ENCODE measurements at regions not wholly inside any gene's neighbourhood (a gene's known extent, or its start where the extent isn't known, plus 50 kb on each side); places are given as distances from the start of the nearest gene placed in this dataset.

DNA sequence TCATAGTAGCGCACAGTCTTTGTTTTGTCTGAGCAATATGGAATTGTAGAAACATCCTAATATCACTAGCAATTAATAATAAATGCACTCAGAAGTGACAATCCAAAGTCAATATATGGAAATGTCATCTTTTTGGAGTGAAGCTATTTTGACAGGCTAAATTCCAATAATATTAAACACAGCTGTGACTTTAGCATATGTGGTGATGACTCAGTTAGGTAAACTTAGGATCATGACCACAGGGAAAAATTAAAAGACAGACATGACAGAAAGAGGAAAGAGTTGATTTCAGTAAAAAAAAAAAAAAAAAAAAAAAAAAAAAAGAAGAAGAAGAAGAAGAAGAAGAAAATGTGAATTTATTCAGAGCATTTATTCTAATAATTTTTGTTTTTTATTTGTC is 1165.7 kb downstream of the NLGN4Y start:
- no peak for DNase-seq

DNA sequence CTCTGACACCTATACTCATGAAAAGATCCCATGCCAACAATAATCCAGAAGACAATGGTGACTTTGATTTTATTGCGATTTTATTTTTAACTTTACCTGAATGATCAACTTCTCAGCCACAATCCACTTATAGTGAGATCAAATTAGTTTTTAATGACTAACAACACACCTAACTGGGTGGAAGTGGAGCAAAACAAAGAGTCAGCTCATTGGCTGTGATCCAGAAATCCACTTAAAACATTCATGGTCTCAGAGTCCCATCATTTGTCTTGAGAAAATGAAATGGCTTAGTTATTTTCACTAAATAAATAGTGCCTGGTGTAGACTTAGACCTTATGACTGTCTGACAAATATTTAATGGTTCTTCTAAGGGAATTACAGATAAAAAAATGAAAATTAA is 1177.8 kb downstream of the NLGN4Y start:
- DNase-seq: no peak

DNA sequence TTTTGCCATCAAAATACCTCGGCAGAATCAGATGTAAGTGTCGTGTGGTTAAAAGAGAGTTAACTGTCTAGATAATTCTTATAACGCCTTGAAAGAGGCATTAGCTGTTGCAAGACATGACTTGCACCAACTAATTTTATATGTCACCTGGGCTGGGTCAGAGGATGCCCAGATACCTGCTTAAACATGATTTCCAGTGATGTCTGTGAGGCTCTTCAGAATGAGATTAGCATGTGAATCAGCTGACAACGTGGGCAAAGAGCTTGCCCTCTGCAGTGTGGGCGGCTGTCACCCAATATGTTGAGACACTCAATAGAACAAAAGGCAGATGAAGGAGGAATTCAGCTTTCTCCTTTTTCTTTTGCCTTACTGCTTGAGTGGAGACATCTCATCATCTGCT is 1180.6 kb downstream of the NLGN4Y start:
- DNase-seq: no peak

DNA sequence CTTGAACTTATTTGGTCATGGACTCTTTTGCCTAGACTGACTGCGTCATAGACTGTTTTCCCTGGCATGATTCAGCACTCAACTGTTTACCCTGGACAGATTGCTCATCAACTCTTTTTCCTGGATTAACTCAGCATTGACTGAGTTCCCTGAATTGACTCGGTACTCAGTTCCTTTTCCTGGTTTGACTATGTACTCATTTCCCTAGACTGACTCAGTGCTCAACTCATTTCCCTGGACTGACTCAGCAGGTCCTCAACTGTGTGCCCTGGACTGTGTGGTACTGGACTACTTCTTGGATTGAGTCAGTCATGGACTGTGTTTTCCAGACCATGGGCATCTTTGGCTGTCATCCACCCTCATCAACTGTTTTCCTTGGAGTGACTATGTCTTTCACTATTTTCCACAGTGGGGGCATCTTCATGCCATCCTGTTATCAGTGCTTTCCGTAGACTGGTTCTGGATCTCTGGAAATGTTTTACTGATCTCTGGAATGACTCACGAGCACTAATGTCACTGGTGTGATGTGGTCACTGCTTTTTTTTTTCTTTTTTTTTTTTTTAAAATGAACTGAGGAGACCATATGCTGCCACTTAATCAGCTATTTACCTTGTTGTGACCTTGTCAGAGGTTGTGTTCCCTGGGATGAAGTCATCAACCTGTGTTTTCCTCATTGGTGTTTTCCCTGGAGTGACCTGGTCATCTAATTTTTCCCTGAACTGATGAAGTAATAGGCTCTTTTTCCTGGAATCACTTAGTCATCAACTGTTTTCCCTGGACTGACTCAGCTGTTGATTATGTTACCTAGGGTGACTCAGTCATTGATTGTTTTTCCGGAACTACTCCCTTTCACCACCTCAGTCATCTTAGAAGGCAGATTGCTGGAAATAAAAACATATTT is 1225.5 kb downstream of the NLGN4Y start:
- DNase-seq: no peak

DNA sequence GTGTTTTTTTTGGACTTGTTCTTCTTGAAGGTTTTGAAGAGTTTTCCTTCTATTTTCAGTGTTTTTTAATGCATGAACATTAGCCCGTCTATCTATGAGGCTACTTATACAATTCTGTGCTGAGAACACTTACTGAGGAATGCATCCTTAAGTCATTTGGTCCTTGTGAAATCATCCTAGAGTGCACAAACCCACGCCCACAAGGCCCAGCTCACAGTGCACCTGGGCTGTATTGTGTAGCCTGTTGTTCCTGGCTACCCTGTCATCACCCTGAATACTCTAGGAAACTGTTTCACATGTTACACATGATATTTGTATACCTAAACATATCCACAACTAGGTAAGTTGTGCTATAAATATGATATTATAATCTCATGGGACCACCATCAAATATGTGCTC is 1226.7 kb downstream of the NLGN4Y start:
- DNase-seq: no peak

DNA sequence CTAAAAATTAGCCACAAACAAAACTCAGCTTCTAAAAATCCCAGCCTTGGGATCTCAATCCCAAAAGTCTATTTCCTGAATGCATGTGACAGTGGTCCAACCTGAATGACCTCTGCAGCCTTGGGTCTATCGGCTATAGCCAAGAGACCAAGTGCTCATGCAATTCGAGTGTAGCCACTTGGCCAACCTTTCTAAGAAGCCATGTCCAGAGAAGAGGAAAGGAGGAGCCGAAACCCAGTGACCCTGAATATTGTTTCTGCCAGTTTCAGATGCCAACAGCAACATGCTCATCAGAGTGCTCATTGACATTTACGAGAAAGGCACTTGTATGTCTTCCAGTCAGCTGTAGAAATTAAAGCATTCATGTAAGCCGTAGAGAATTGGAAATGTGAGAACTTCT is 1231.9 kb downstream of the NLGN4Y start:
- DNase-seq: no peak

DNA sequence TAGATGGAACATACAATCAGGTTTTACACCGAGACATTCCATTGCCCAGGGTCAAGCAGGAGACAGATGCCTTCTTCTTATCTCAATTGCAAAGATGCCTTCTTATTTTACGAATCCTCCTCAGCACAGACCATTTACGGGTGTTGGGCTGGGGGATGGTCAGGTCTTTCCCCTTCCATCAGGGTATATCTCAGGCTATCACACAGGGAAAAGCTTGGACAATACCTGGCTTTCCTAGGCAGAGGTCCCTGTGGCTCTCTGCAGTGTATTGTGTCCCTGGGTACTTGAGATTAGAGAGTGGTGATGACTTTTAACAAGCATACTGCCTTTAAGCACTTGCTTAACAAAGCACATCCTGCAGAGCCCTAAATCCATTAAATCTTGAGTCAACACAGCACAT is 1249.2 kb downstream of the NLGN4Y start:
- DNase-seq: no peak

DNA sequence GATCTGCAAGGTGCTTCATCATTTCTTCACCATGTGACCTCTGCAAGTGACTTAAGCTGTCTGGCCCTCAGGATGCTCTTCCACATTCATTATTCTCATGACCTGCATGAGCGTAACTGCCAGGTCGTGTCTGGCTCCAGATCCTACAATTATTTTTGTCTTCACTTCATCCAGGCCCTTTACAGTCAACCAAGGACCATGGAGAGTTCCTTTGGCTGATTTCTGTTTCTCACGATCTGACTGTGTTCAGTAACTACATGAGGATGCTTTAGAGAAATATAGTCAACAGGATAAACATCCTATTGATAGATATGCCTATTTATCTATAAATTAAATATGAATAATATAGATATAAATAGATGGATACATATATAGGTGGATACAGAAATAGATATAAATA is 1251.6 kb downstream of the NLGN4Y start:
- no peak for DNase-seq

DNA sequence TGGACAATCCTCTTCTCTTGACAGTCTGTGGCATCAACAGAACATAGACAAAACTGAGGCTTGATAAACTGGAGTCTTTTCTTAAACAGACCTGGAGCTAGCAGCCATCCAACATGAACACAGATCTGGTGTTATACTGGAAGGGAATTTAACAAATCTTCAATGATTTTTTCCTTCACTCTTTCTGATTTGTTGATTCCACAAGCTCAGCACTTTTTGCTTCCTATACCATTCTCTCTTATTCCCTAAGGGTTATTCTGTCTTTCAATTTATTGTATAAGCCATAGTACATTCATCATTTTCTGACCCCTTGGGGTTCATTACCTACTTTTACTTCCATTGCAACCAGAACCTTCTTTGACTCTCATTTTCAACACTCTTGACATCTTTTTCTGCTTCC is 1255.6 kb downstream of the NLGN4Y start:
- no peak for DNase-seq

DNA sequence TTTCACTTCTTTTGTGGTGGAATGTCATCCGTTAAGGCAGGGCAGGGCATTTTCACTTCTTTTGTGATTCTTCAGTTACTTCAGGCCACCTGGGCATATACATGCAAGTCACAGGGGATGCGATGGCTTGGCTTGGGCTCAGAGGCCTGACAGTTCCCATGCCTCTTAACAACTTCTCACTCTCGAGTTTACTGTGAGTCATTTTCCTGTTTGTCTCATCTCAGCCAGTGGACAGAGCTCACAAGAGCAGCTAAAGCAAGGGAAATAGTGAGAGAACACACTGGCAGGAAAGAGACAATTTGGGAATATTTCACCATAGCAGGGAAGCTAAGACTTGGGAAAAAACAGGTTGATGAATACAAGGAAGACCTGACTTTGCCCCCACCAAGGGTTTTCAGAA is 1275.7 kb downstream of the NLGN4Y start:
- no peak for DNase-seq

DNA sequence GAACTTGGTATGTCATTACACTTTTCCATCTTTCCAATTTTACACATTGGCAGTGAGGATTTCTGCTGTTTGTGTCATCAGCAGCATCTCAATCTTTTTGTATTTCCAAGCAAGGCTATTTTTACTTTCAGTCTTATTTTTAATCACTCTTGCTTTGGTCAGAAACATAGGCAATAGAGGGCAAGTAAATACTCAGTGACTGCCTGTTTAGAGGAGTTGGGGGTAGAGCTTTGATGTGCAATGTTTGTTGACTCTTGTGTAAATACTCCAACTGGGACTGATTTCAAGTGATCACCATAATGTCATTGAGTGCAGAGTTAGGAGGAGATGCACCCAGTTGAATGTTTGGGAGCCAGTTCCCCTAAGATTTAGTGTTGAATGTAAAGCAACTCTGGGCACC is 1281.7 kb downstream of the NLGN4Y start:
- no peak for DNase-seq

DNA sequence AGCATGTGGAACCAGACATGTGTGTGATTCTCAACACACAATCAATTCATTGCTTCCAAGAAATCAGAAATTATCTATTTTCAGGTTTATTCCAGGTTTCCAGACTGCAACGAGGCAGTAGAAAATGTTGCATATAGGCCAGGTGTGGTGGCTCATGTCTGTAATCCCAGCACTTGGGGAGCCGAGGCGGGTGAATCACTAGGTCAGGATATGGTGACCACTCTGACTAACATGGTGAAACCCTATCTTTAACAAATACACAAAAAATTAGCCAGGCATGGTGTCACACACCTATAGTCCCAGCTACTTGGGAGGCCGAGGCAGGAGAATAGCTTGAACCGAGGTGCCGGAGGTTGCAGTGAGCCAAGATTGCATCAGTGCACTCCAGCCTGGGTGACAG is 1289.9 kb downstream of the NLGN4Y start:
- DNase-seq: no peak
